Epidermal melanocyte (primary cell): ENCODE measurements at regions not wholly inside any gene's neighbourhood (a gene's known extent, or its start where the extent isn't known, plus 50 kb on each side); places are given as distances from the start of the nearest gene placed in this dataset.

ENCODE experiments used
- DNase-seq: peaks from one replicate; pipeline ENCODE4 v3.0.0; 2011; ENCODE audit warnings: low spot score; ENCODE audit not compliant: insufficient read length

- no peak for DNase-seq
Observed at GRCh38 chr2:181188605-181189004, 208.2 kb downstream of the UBE2E3 start.

GRCh38 chr2:181189951-181190350 is 209.5 kb downstream of the UBE2E3 start:
- no peak for DNase-seq

- no peak for DNase-seq
Observed at GRCh38 chr2:181190711-181191110, 210.3 kb downstream of the UBE2E3 start.

- no peak for DNase-seq
Observed at GRCh38 chr2:181193550-181193949, 213.1 kb downstream of the UBE2E3 start.

DNA sequence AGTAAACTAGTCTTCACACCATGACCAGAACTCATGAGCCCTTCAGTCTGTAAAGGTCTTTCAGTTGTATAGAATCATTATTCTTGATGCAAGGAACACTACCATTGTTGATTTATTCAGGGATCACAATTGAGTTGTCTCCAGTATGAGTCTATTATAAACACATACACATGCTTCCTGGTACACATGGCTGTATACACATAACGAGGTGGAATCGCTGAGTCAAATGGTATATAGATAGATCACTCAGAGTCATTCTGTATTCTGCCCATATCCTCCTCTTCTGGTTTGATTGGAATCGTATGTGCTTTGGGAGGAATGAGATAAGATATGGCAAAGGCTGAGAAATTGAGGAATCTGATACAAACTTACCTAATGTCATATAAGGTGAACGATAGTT is 216.0 kb downstream of the UBE2E3 start:
- no peak for DNase-seq

- DNase-seq = no peak
Observed at GRCh38 chr2:181197140-181197760, 216.8 kb downstream of the UBE2E3 start.

DNA sequence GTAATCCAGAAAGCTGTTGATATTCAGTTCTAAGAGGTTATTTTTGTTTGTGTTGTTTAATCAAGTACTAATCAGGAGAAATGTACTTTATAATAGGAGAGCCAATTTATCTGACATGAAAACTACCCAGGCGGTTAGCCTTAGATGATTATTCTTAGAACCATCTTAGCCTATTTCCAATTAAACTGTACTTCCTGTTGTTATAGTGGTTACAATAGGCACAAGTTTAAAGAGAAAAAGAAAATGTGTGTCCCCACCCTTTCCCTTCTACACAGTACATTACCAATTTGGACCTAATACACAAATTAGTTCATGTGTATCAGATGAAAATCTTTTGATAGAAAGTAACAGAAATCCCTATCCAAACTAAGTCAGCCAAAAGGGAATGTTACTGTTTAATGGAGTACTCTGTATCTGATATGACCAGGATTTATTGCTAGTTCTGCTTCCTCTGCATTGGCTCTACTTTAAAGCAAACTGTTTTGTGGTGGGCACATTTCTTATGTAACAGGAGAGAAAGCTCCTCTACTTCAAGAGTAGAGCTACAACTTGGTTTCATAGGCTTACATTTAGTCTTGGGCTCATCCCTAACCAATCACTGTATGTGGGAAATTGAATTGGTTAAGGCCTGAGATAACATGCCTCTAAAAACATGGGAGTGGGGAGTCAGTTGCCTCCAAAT is 217.9 kb downstream of the UBE2E3 start:
- no peak for DNase-seq

- DNase-seq = no peak
Observed at GRCh38 chr2:181203412-181203811, 223.0 kb downstream of the UBE2E3 start.

- no peak for DNase-seq
Observed at GRCh38 chr2:181203916-181204315, 223.5 kb downstream of the UBE2E3 start.

DNA sequence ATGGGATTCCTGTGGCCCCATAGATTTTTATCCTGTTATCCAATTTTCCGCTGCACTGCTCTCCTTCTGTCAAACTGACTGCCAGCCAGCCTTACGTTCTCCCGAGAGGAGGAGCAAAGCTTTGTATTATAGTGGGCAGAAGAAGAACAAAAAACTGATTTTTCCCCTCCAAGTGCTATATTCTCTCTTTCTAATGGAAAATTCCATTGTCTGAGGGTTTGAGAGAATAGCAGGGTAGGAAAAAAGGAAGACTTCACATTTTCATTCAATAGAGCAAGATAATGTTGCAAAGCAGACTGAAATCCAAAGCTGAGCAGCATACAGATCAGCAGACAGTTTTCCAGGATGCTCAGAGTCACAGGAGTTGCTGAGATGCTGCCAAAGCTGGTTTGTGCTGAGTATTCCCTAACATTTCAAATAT is 238.0 kb downstream of the UBE2E3 start:
- no peak for DNase-seq

DNA sequence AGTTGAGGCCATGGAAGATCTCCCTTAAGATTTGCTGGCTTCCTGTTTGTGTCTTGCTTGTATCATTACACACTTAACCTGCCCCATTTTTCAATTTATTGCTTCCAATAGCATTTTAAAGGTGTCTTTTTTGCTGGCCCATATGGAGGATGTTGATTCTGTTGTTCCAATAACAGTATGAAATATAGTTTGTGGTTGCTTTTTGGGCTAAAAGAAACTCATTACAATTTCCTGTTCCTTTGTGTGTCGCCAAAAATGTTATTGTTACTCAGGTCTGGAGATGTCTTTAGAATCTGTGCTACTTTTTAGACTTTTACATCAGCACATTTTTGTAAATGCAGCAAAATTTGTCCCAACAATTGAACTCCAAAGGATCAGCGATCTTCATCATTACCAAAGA is 234.0 kb upstream of the ITGA4 start:
- no peak for DNase-seq

- no peak for DNase-seq
Observed at GRCh38 chr2:181224866-181225265, 232.3 kb upstream of the ITGA4 start.

GRCh38 chr2:181228661-181229060 is 228.5 kb upstream of the ITGA4 start:
- DNase-seq = no peak

- DNase-seq = no peak
Observed at GRCh38 chr2:181231151-181231550, 226.0 kb upstream of the ITGA4 start.

DNA sequence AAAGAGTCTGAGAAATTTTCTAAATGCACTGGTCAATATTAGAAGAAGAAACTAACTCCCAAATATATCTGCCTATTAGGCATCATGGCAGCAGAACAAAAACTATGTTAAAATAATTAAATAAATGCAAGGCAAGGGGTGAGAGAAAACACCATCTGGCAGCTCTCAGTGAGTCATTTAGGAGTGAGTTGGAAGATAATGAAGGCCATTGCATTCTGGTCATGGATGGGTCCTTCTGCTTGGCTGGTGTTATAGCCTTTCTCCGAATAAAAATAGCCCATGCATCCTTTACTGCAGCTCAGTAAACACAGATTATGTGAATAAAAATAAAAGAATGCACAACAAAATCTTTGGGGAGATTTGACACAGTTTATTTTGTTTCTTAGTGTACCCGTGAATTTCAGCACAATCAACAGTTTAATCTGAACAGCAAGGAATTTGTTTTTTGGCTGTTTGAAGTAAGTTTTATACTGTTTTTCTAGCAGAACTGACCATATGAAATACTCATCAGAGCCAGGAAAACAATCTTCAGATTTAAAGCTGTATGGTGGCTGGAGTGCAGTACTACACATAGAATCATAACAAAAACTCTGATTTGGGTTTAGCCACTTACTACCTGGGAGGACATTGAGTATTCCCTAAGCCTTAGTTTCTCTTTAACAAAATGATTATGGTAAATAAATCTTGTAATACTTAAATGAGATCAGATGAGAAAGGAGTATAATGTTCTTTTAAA is 225.1 kb upstream of the ITGA4 start:
- no peak for DNase-seq

DNA sequence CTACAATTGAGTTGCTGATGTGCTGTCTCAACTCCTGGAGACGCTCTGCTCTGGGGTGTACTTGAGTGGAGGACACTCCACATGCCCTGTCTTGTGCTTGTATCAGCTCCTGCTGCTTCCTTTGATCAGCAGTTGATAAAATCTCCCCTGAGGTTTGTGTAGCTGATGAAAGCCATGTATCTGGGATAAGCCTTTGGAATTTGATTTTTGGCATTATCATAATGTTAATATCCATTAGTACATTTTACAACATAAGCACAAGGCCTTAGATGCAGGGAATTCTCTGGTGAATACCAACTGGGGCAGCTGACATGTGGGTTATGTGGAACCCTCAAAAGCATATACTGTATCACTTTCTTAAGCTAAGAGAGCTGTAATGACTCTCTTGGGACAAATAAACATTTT is 222.7 kb upstream of the ITGA4 start:
- DNase-seq = no peak

GRCh38 chr2:181235011-181235410 is 222.2 kb upstream of the ITGA4 start:
- no peak for DNase-seq

DNA sequence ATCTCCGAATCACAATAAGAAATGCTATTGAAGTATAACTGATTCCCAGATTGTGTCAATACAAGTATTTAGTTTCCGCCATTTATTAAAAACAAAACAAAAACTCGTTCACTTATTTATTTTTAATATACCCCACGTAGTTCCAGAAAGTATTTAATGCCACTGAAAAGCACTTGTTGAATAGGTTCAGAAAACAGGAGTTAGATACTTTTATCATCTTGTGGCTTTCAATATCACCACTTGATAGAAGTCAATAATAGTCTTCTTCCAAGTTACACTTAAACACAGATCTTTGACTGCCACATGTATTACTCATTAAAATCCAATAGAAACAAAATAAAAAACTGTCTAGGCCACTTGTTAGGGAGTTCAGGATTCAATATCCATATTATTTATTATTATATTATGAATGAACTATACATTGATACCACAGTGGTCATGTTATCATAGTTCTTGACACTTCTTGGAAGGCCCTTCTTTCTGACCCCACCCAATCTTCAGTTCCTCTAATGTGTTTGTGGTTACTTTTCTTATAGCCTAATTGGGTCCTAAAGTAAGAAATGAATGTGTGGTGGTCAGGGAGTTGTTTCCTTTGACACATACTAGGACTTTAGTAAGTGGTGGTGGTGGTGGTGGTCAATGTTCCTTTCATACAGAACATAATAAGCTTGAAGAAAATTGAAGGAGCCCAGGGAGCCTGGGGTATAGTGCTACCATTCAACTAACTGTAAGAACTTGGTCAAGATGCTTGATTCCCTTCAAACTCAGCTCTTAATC is 221.3 kb upstream of the ITGA4 start:
- no peak for DNase-seq

DNA sequence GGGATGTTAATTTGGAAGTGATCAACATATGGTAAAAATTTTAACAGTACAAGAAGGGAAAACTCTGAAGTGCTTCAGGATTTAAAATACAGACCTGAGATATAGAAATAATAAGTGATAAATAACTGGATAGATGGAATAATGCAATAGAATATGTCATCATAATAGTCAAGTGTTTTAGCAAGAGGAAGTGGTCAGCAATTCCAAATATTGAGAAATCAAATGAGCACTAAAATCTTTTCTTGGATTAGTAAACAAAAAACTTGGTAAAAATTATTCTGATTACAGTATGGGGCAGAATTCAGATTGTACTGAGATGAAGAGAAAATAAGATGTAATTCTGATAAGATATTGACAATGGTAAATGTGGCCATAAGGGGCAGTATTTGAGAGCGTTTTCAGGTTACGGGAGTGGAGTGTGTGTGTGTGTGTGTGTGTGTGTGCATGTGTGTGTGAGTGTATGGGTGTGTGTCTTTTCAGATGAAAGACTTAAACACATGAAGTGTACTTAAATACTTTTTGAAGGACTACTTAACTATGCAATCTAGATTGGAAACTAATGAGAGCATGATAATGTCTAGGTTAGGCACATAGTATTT is 217.9 kb upstream of the ITGA4 start:
- no peak for DNase-seq

DNA sequence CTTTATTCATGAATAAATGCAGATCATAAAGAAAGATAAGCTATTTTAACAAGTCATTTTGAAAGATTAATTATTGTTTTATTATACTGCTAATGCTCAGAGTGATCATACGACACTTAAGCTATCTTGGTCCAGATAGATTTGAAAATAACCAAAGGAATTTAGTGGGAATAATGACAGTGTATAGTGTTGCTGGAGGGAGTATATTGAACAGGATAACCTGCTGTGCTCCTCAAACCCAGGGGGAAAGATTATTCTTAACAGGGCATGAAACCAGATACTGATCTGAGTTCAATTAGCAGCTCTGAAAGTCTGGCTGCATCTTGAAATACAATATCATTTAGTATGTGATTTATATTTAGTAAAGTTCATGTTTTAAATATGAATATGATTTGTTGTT is 216.3 kb upstream of the ITGA4 start:
- no peak for DNase-seq

- peak; percentile 19 for DNase-seq
Observed at GRCh38 chr2:181241366-181241765, 215.8 kb upstream of the ITGA4 start.
